HG02759 (cell line): ENCODE measurements at regions not wholly inside any gene's neighbourhood (a gene's known extent, or its start where the extent isn't known, plus 50 kb on each side); places are given as distances from the start of the nearest gene placed in this dataset.
A peak's percentile ranks its signal among the peaks of the same experiment; 100 is the strongest.

ENCODE experiments used
- ATAC-seq: cut with Tn5 transposase; IDR thresholded peaks from one replicate; pipeline ENCODE4 v1.9.1; 2021; ENCODE audit warnings: mild to moderate bottlenecking, moderate library complexity; ENCODE audit not compliant: unreplicated experiment

DNA sequence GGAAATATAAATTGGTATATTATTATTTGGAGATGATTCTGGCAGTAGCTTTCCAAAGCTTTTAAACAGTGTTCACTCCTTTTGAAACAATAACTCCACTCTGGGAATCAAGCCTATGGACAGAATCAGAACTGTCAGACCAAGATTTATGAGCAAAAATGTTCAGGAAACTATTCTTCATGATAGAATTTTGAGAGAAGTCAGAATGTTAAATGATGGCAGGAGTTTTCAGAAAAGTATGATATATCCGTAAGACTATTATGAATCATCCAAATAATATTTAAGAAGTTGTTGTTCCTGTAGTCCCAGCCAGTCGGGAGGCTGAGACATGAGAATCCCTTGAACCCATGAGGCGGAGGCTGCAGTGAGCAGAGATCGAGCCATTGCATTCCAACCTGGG is 50.5 kb upstream of the ADGRG2 start:
- ATAC-seq, result no peak

DNA sequence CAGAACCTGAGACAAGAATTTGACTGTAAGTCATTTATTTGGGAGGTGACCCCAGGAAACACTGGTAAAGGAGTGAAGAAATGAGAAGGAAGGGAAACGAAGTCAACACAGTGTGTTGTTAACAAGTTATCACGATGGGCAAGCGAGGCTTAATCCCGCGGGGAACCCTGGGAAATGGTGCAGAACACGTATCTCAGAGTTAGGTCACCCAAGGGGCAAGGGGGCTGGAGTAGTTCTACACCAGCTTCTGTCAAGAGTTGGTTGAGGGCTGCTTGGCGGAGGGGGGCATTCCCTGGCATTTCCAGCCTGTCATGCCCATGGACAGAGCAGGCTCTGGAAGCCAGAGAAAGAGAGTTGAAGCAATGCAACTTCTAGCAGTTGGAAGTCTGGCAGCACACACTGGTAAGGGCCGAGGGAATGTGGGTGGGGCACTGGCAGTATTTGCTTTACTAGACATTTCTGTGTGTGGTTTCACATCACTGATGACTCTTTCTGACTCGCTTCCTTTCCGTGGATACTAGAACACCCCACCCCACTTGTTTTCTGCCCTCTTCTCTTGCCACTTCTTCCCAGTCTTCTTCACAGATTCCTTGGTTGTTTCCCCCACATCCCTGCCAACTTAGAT is 52.2 kb upstream of the ADGRG2 start:
- no peak for ATAC-seq

GRCh38 chrX:19176901-19177630 is 54.8 kb upstream of the ADGRG2 start:
- ATAC-seq, result no peak

GRCh38 chrX:19177721-19178120 is 55.5 kb upstream of the ADGRG2 start:
- no peak for ATAC-seq

GRCh38 chrX:19178402-19178801 is 56.1 kb upstream of the ADGRG2 start:
- ATAC-seq, result no peak

DNA sequence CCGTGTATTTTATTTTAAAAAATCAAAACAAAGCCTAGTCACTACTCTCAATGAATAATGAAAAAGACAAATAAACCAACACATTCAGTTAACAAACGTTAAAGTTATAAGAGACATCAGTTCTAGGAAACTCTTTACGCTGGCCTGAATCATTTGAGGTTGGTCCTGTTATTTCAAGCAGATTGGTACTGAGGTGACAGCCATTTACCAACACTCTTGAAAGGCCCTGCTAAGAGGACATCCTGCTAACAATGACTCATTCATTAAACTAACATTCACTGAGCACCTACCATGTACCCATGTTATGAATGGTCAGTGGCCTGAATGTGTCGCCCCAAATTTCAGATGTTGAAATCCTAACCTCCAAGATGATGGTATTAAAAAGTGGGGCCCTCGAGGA is 57.1 kb upstream of the ADGRG2 start:
- ATAC-seq, result no peak

- no peak for ATAC-seq
Observed at GRCh38 chrX:19181345-19181744, 59.1 kb upstream of the ADGRG2 start.

- no peak for ATAC-seq
Observed at GRCh38 chrX:19182785-19183184, 60.5 kb upstream of the ADGRG2 start.

- no peak for ATAC-seq
Observed at GRCh38 chrX:19183761-19184477, 61.7 kb upstream of the ADGRG2 start.

- ATAC-seq, result no peak
Observed at GRCh38 chrX:19188566-19188965, 66.3 kb upstream of the ADGRG2 start.

- no peak for ATAC-seq
Observed at GRCh38 chrX:19190902-19191301, 68.6 kb upstream of the ADGRG2 start.

- ATAC-seq, result no peak
Observed at GRCh38 chrX:19193565-19193964, 71.3 kb upstream of the ADGRG2 start.

DNA sequence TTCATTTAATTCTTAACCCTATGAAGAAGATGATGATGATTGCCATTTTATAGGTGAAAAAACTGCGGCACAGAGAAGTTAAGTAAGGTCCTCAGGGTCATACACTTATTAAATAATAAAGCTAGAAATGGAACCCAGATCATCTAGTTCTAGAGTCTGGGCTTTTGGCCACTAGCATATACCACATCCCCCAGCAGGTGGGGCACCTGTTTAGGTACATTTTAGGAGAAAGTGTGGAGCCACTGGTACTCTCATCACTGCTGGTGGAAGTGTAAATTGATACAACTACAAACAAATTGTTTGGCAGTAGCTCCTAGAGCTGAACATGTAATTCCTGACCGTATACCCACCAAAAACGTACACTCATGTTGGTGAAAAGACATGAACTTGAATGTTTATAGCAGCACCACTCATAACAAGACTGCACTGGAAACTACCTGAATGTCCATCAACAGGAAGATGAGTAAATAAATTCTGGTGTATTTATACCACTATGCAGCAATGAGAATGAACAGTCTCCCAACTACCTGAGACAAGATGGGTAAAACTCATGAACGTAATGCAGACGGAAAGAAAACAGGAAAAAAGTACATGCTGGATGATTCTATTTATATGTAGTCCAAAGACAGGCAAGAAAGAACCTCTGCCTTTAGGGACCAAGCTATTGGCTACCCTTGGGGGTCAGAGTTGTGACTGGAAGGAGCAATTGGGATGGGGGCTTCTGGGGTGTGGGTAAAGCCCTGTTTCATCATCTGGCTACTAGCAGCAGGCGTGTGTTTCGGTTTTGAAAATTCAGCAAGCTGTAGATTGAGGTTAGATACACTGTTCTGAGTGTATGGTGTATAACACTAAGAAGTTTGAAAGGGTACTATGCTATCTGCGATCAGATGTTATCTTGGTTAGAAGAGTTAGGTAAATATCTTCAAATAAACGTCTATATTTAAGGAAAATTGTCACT is 72.3 kb upstream of the ADGRG2 start:
- peak; percentile 64 for ATAC-seq

GRCh38 chrX:19195243-19195610 is 73.0 kb upstream of the ADGRG2 start:
- peak; percentile 67 for ATAC-seq

- ATAC-seq, result no peak
Observed at GRCh38 chrX:19198473-19198872, 76.2 kb upstream of the ADGRG2 start.

DNA sequence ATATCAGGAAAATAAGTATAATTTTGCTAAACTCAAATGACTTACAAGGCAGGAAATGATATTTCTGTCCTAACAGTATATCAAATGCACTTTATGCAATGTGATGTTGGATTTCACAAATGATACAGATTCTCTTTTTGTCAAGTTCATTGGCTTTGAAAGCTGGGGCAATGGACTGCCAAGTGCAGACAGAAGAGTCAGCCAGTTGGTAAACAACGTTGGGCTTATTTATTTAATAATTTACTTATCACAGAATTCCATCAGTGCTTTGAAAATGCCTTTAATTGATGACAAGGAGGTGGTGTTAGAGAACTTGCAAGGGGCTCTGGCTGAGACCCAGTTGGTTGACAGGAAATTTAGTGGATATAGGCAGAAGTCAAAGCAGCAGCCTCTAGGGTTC is 79.9 kb upstream of the ADGRG2 start:
- ATAC-seq, result no peak

DNA sequence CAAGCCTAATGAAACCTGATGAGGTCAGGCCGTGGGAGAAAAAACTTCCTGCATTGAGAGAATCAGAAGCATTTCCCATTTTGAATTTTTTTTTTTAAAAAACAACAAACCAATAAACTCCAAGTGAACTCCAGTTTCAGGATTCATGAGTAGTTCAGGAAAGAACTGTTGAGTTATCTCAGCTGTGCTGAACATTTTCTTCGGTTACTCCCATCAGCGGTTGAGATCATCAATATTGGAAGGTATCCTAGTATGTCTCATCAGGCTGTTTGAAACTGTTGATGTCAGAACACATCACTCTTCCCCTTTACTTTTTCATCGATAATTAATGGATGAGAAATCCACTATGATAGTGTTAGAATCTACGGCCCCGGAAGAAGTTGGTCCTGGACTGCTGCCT is 82.4 kb upstream of the ADGRG2 start:
- ATAC-seq, result no peak

- no peak for ATAC-seq
Observed at GRCh38 chrX:19212037-19212436, 89.8 kb upstream of the ADGRG2 start.

DNA sequence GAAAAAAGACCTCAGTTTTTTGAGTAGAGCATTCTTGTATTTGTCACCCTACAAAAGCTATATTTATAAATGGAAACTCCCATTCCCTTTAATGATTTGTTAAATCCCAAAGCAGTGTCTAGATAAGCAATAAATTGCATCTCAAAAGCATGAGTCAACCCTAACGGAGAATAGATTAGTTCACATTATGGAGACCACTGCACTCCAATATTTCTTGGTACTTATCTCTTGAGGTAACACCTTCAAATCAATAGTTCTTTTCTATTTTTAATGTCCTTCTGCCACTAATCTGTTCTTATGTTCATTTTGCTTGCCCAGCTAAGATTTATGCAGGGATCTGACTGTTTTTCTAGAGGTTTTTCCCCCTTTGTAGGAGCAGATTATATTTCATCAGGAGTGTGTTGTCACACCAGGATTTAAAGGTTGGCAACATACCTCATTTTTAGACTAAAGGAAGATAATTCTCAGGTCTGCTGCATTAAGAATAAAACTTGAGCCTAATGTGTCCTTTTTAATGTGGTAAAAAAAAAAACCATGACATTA is 91.4 kb upstream of the ADGRG2 start:
- ATAC-seq, result no peak

GRCh38 chrX:19214311-19214710 is 92.0 kb upstream of the ADGRG2 start:
- ATAC-seq, result no peak

DNA sequence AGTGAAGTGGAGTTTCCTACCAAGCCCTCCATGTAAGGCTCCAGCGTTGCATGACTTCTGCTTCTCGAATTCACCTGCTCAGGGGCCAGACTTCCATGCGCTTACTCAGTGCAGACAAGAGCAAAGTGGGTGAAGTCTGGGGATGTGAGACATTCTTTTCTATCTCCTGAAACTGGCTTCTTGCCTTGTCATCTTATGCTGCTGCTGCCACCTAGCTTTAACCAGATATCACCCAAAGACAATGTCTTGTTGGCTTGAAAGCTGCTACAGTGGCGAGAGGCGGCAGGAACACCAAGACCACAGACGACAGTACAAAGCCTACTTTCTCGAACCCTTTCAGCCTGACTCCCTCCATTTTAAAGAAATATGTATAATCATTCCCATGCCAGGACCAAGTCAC is 103.6 kb upstream of the ADGRG2 start:
- no peak for ATAC-seq
